K562 (cell line): ENCODE measurements at regions not wholly inside any gene's neighbourhood (a gene's known extent, or its start where the extent isn't known, plus 50 kb on each side); places are given as distances from the start of the nearest gene placed in this dataset.

Experiments used
- ATAC-seq: fragments of 200-7000 bp; cut with Tn5 transposase; 3 replicates; pipeline ENCODE4 v1.9.1; 2020; ENCODE audit warnings: moderate library complexity
- BruUV-seq: library from RNA; stranded (reverse); fragments of 400-500 nt; replicated peaks from 2 replicates; lab custom pipeline; 2021; lab: Mats Ljungman, UMichigan
- CTCF ChIA-PET: fragments of 300-600 bp; formaldehyde crosslinking; extraction: SDS; loops from one replicate; lab custom pipeline; 2021; ENCODE audit warnings: low intra/inter-chr PET ratio; lab: Yijun Ruan, JAX
- POLR2A ChIA-PET: fragments of 300-600, 350-650 bp; sonication (Branson Sonifier 250); formaldehyde crosslinking; extraction: SDS; loops from one replicate; lab custom pipeline; 2021; ENCODE audit warnings: antibody characterized with exemption, inconsistent platforms; lab: Yijun Ruan, JAX
- DNase-seq, 4 experiments: peaks; one replicate each; pipeline versions ENCODE4 v3.0.0 to v3.0.0-alpha.2; 2011 to 2018; ENCODE audit warnings: low spot score in 3 of 4, mixed read lengths in 3 of 4; ENCODE audit errors: extremely low read depth in 1 of 4
- FAIRE-seq: peaks from 2 replicates; lab custom pipeline; 2011; peaks lifted over from hg19 to GRCh38; lab: Jason Lieb, UNC
- H2AFZ ChIP-seq: 2 replicates; pipeline ENCODE4 v1.6.0; 2011; ENCODE audit warnings: low read depth, low read length, control low read depth, inconsistent platforms
- H3K27ac ChIP-seq: fragments of 200-600 bp; 3 replicates; pipeline ENCODE4 v1.8.0; 2011; ENCODE audit warnings: low read depth, mild to moderate bottlenecking, control low read depth, inconsistent platforms, low read length, moderate library complexity, mixed read lengths; ENCODE audit errors: extremely low read depth
- H3K27me3 ChIP-seq, 2 experiments: fragments of 300-600 bp in 1 of 2; 2 replicates in 1 of 2; 3 replicates in 1 of 2; pipeline versions ENCODE4 v1.6.0 to v1.8.0; 2011; ENCODE audit warnings: inconsistent platforms in 2 of 2, low read length in 2 of 2, mild to moderate bottlenecking in 1 of 2, mixed read lengths in 1 of 2, moderate library complexity in 1 of 2; ENCODE audit not compliant: control insufficient read depth in 2 of 2, insufficient read depth in 2 of 2
- H3K36me3 ChIP-seq: fragments of 300-600 bp; 3 replicates; pipeline ENCODE4 v1.8.0; 2011; ENCODE audit warnings: mild to moderate bottlenecking, low read length, inconsistent platforms; ENCODE audit not compliant: control insufficient read depth, insufficient read depth
- H3K4me1 ChIP-seq, 2 experiments: fragments of 200-600 bp in 1 of 2; replicated peaks in 1 of 2; 2 replicates in 1 of 2; 3 replicates in 1 of 2; pipeline versions ENCODE4 v1.5.1 to v1.8.0; 2011; ENCODE audit warnings: inconsistent platforms in 2 of 2, low read length in 2 of 2, mild to moderate bottlenecking in 1 of 2, mixed read lengths in 1 of 2, moderate library complexity in 1 of 2; ENCODE audit not compliant: control insufficient read depth in 2 of 2, insufficient read depth in 2 of 2
- H3K4me2 ChIP-seq: 2 replicates; pipeline ENCODE4 v1.6.1; 2011; ENCODE audit warnings: low read length, control low read depth, inconsistent platforms, mixed read lengths; ENCODE audit not compliant: insufficient read depth
- H3K4me3 ChIP-seq: fragments of 200-600 bp; sonication (generic), shearing (Covaris generic); 2 replicates; pipeline ENCODE4 v1.5.1; 2016; ENCODE audit warnings: control low read depth, inconsistent platforms
- H3K79me2 ChIP-seq: fragments of 200-600 bp; 3 replicates; pipeline ENCODE4 v1.8.0; 2011; ENCODE audit warnings: low read length, inconsistent platforms; ENCODE audit not compliant: control insufficient read depth, insufficient read depth
- H3K9ac ChIP-seq, 2 experiments: 2 replicates each; pipeline versions ENCODE4 v1.6.0 to v1.6.1; 2011; ENCODE audit warnings: low read depth in 2 of 2, low read length in 2 of 2, control low read depth in 1 of 2, inconsistent platforms in 1 of 2, mild to moderate bottlenecking in 1 of 2, mixed read lengths in 1 of 2; ENCODE audit not compliant: insufficient read depth in 1 of 2
- H3K9me1 ChIP-seq: one replicate; pipeline ENCODE4 v1.6.0; 2011; ENCODE audit warnings: inconsistent platforms, mild to moderate bottlenecking, low read length, moderate library complexity; ENCODE audit not compliant: control insufficient read depth, insufficient read depth
- H3K9me3 ChIP-seq: replicated peaks from 2 replicates; pipeline ENCODE4 v1.5.1; 2011; ENCODE audit warnings: low read depth, low read length, inconsistent platforms; ENCODE audit not compliant: control insufficient read depth, insufficient read depth
- H4K20me1 ChIP-seq: replicated peaks from 2 replicates; pipeline ENCODE4 v1.6.1; 2011; ENCODE audit warnings: low read length, inconsistent platforms, mixed read lengths; ENCODE audit not compliant: control insufficient read depth, insufficient read depth
- LCOR ChIP-seq: sonication (generic); formaldehyde crosslinking; IDR thresholded peaks from 2 replicates; pipeline ENCODE4 v1.8.0; 2022; ENCODE audit warnings: mild to moderate bottlenecking, missing genetic modification reagents
- MYBL2 ChIP-seq, 2 experiments: fragments of 450-650 bp in 1 of 2; sonication (generic) in 1 of 2; formaldehyde crosslinking in 1 of 2; IDR thresholded peaks; 2 replicates each; pipeline versions ENCODE4 v1.6.1 to v1.8.1; 2017 to 2022; ENCODE audit warnings: borderline replicate concordance in 1 of 2, inconsistent platforms in 1 of 2, low read depth in 1 of 2, mild to moderate bottlenecking in 1 of 2, missing genetic modification reagents in 1 of 2, moderate library complexity in 1 of 2
- TFAP4 ChIP-seq: sonication (generic); formaldehyde crosslinking; IDR thresholded peaks from 2 replicates; pipeline ENCODE4 v1.8.0; 2022; ENCODE audit warnings: missing genetic modification reagents, mild to moderate bottlenecking, moderate library complexity, borderline replicate concordance
- WGBS: fragments of 100-300 bp; shearing (Covaris generic); methylation state at CpG from one replicate; pipeline ENCODE4 v1.1.6; 2016; ENCODE audit warnings: low coverage, mixed read lengths; ENCODE audit not compliant: insufficient coverage; ENCODE audit errors: missing lambda C conversion rate; 5-methylcytosine and 5-hydroxymethylcytosine counted together
- in situ Hi-C: fragments of 300-500 bp; cut with MboI; formaldehyde crosslinking; loops from 4 replicates; pipeline ENCODE4 v1.15.0; 2018; ENCODE audit warnings: inconsistent platforms, mixed read lengths
- intact Hi-C: fragments of 100-400 bp; cut with micrococcal nuclease; formaldehyde crosslinking; loops from 2 replicates; pipeline ENCODE4 v1.14.2; 2022

- no peaks in the 10 kb centered on the region for H4K20me1 ChIP-seq
- no peak overlapping the region for H3K27ac ChIP-seq
- no peaks in the 10 kb centered on the region for H3K9me1 ChIP-seq
- no TSS peak for BruUV-seq
- H3K4me1 ChIP-seq = no peaks in the 10 kb centered on the region
- 0% methylated on average over 4 of the region's 4 CpGs for WGBS
- H3K9ac ChIP-seq = no peak overlapping the region
- H2AFZ ChIP-seq = no peak overlapping the region
- FAIRE-seq (no peak), ATAC-seq (no peak), DNase-seq (no peak)
- in situ Hi-C loops = no loop called here
- H3K27me3 ChIP-seq = peaks cover 2 to 37% of the 10 kb centered on the region in 2 experiments; a peak in 4 of 5 replicates
- H3K4me2 ChIP-seq = no peak overlapping the region
- CTCF ChIA-PET = no interaction called here
- intact Hi-C loops = no loop called here
- no peaks in the 10 kb centered on the region for H3K9me3 ChIP-seq
- POLR2A ChIA-PET = interaction anchor here (0.9 to 1.1 kb wide), 2 partner anchors 10 to 14 kb away, joined by 3 to 4 read pairs; no protein-coding TSS in a partner anchor
- no peaks in the 10 kb centered on the region for H3K36me3 ChIP-seq
- no peak overlapping the region for H3K4me3 ChIP-seq
- TF ChIP-seq TFAP4 (CRISPR knock-in tag) = no peak
- H3K79me2 ChIP-seq = no peaks in the 10 kb centered on the region
Measured at GRCh38 chr20:61139031-61139430, 113.0 kb upstream of the CDH4 start.

GRCh38 chr20:61140576-61140975, 111.5 kb upstream of the CDH4 start:
- Histone ChIP-seq H3K27ac (no peak overlapping the region), H3K9me3 (no peaks in the 10 kb centered on the region), H3K79me2 (no peaks in the 10 kb centered on the region), H3K4me1 (no peaks in the 10 kb centered on the region), H3K36me3 (no peaks in the 10 kb centered on the region), H3K9me1 (no peaks in the 10 kb centered on the region), H3K4me2 (no peak overlapping the region), H2AFZ (no peak overlapping the region), H3K9ac (no peak overlapping the region), H3K4me3 (no peak overlapping the region), H4K20me1 (no peaks in the 10 kb centered on the region), H3K27me3 (peaks cover 2 to 31% of the 10 kb centered on the region in 2 experiments; a peak in 4 of 5 replicates)
- intact Hi-C loops (no loop called here), in situ Hi-C loops (no loop called here)
- no TSS peak for BruUV-seq
- WGBS = 8% methylated on average over 3 of the region's 4 CpGs
- ChIA-PET POLR2A (no interaction called here), CTCF (no interaction called here)
- no peak for ATAC-seq
- no peak for FAIRE-seq
- DNase-seq = no peak
- TF ChIP-seq MYBL2 (IDR thresholded peaks at IDR 0.05; ENCODE audit: low read depth) = no peak
- no peak for TF ChIP-seq MYBL2 (CRISPR knock-in tag; IDR thresholded peaks at IDR 0.05; ENCODE audit: borderline replicate concordance)
- no peak for TF ChIP-seq LCOR (CRISPR knock-in tag)
